ENCODE measurements at regions not wholly inside any gene's neighbourhood (a gene's known extent, or its start where the extent isn't known, plus 50 kb on each side); places are given as distances from the start of the nearest gene placed in this dataset.

GRCh38 chr7:125654076-125654475, 724.5 kb upstream of the POT1 start:
- DNase-seq: no peak

DNA sequence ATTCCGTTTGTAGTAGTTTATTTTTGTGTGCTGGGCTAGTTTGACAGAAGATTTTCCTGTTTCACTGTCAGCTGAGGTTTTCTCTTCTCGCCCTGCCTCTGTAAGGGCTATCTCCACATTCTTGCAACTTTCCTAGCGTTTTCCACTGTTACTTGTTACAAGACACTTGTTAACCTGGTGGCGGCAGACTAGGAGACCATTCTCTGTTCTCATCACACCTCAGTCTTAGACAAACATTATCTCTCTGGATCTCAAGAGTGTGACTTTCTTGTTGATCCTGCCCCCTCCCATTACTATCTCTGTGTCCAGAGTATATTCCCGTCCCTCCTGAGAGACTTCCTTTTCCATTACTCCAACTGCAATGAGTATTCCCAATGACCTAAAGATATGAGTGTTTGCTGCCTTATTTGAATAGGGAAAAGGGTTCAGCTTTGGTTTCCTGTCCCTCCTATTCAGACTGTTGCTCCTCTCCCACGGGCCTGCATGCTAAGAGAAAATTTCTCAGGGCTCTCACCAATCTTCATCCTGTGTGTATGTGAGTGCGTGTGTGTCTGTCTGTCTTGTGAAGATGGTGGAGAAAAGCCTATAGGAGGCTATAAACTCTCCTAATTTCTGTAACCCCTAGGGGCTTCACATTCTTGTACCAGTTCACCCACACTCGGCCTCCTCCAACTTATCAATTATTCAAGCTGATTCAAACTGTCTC, 722.4 kb upstream of the POT1 start:
- no peak for DNase-seq

- no peak for DNase-seq
These were observed 718.9 kb upstream of the POT1 start for GRCh38 chr7:125648543-125648942.

DNA sequence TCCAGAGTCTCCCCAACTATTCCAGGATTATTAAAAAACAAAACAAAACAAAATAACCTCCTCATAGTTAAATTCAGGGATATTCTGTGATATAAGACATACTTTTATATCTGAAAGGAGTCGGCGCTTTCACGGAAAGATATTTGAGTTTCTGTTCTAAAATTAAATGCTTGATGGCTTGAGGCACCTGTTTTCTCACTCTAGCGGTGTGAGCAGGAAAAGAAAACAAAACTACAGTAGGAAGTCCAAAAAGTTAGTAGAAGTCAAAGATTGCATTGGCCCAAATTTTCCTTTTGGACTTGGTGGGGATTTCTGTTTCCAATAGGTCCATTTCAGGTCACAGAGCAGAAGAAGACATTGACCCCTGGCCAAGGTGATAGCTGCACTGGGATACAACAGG, 716.1 kb upstream of the POT1 start:
- no peak for DNase-seq

DNA sequence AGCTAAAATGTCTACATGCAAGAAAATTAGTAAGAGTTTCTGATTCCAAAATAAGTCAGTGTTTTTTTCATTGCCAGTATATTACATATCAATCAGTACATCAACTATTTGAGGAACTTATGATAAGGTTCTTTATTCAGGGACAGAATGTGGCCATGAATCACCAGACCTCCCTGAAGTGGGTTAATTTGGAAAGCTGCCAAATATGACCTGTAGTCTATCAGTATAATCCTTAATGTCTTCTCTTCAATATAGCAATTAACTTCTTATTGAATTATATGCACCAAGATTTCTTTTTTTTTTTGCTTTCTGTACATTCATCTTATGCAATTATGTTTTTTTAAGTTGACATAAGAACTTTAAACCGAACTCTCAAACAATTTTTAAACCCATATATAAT, 714.5 kb upstream of the POT1 start:
- no peak for DNase-seq

- DNase-seq: no peak
These were observed 713.7 kb upstream of the POT1 start for GRCh38 chr7:125643302-125643701.

- no peak for DNase-seq
These were observed 712.3 kb upstream of the POT1 start for GRCh38 chr7:125641884-125642283.

DNA sequence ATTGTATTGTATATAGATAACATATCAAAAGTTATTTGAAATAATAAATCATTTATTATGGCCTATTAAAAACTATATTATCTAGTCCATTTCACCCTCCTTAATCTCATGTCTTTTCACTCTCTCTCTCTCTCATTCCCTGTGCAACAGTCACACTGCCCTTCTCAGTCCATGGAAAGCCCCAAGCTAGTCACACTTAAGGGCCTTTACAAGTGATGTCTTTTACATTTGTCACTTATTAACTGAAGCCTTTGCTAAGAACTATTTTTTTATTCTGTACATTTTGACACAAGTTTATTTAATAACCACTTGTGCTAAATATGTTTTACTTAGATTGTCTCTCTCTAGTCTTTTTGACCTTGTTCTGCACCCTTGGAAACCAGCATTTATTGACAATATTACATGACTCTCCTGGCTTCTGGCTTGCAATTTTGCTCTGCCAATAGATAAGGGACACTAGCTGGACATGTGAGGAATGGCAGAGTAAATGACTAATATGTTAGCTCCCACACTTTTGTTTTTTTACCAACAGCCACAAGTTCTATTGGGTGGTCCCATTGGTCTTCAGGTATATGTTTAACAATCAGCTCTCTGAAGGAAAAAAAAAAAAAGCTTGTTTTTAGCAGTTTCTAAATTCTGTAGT, 706.8 kb upstream of the POT1 start:
- no peak for DNase-seq

DNA sequence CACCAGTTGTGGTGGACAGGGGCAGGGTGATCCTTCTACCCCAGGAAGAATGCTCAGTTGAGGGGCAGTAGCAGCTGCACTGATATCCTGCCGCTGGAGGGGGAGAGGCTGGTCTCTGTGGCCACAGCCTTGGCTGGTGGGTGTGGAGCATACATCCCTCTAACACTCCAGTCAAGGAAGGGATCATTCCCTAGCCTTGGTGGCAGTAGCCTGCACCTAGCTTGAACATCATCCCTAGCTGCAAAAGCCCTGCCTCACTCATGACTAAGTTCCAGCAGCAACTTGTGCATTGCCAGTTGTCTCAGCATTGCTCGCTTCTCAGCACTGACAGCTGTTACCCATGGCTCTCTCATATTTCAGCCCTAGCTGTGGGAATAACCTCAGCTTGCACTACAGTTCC, 688.9 kb upstream of the POT1 start:
- DNase-seq: no peak

DNA sequence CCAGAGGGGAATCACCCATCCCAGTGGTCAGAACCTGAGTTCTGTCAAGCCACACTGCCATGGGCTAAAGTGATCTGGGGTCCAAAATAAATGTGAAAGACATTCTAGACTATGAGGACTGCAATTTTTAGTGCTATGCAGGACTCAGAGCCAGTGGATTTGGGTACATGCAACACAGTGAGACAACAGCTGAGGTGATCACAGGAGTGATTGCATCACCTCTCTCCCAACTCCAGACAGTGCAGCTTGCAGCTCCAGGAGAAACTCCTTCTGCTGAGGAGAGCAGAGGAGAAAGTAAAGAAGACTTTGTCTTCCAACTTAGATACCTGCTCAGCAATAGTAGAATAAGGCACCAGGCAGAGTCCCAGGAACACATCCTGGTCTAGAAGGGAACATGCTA, 682.0 kb upstream of the POT1 start:
- no peak for DNase-seq

- no peak for DNase-seq
These were observed 677.0 kb upstream of the POT1 start for GRCh38 chr7:125606671-125607070.

GRCh38 chr7:125605241-125605640, 675.6 kb upstream of the POT1 start:
- no peak for DNase-seq

DNA sequence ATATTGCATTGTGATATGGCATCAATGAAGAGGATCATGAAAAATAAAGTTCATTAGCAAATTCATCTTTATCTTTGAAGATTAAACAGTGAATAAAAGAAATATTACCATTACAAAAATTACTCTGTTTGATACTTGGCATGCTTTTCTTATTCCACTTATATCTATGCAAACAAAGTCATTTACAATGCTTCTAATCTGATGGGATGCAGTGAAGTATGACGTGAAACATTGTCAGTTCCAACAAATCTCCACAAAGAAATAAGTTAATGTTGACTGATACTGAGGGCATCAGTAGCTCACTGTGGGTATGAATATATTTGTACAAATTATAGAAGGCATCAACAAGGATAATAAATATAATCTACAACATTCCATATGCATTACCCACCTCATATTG, 672.8 kb upstream of the POT1 start:
- no peak for DNase-seq

GRCh38 chr7:125599387-125599786, 669.8 kb upstream of the POT1 start:
- no peak for DNase-seq

DNA sequence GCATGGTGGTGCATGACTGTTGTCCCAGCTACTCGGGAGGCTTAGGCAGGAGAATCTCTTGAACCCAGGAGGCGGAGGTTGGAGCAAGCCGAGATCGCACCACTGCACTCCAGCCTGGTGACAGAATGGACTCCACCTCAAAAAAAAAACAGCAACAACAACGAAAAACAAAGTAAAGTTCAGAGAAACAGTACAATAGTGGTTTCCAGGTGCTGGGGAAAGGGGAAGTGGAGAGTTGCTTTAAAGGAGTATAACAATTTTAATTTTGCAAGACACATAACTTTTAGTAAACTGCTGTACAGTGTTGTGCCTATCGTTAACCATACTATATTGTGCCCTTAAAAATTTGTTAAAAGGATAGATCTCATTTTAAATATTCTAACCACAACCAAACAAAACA, 662.7 kb upstream of the POT1 start:
- DNase-seq: no peak

GRCh38 chr7:125573126-125573525, 643.5 kb upstream of the POT1 start:
- DNase-seq: no peak

DNA sequence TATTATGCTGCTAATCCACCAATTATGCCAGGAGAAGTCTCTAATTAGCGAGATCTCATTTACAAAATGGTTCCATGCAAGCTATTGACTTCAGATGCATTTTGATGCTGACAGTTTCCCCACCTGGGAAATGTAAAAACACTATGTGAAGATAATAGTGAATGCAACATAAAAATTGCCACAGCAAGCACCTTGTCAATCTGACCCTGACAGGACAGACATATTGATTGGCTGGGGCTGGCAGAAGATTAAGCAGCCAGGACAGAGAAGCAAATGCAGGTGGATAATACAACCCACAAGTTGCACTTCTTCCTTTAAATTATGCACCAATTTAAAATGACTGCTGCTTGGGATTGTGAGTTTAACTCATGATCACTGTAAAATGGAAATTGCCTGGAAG, 642.8 kb upstream of the POT1 start:
- no peak for DNase-seq

DNA sequence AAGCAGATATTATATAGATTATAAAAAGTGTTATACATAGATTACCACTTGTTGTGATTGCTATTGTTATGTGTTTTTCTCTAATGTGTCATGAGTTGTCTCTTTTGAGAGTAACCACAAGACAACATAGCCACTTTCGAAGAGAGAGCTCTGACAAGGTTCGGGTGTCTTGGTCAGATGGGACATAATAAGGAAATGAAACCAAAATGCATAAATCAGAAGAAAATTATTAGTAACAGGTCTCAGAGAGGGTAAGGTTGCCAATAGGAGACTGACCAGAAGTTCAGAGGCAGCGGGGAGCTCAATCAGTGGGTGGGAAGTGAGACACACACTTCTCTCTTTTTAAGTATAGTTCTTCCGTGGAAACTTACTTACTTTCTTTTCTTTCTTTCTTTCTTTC, 639.2 kb upstream of the POT1 start:
- DNase-seq: peak; percentile 34

DNA sequence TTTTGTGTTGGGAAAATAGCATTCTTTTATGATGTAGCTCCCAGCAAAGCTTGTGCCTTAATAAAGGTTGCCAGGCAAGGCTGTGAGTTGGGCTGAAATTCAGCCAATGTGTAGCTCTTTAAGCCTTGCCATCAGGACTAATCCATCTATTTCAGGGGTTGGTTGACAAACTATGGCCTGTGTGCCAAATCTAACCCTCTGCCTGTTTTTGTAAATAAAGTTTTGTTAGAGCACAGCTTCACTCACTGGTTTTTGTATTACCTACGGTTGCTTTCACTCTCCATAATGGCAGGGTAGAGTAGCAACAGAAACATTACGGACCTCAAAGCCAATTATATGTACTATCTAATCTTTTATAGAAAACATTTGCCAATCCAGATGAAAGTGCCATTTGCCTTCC, 638.1 kb upstream of the POT1 start:
- DNase-seq: no peak

GRCh38 chr7:125563964-125564529, 634.4 kb upstream of the POT1 start:
- no peak for DNase-seq

DNA sequence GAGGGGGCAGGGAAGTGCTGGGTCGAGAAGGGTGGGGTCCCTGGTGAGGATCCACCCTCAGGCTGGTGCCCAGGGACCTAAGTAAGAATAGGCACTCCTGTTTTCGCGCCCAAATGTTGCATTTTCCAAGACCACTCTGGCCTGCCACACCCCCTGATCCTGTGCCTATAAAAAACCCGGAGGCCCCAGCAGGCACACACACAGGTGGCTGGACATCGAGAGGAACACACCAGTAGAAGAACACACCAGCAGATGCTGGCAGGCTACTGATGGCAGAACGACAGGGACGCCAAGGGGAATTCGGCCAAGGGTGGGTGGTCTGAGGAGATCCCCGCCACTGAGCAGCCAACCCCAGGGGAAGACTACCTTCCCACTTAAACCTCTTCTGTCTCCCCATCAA, 633.9 kb upstream of the POT1 start:
- no peak for DNase-seq

DNA sequence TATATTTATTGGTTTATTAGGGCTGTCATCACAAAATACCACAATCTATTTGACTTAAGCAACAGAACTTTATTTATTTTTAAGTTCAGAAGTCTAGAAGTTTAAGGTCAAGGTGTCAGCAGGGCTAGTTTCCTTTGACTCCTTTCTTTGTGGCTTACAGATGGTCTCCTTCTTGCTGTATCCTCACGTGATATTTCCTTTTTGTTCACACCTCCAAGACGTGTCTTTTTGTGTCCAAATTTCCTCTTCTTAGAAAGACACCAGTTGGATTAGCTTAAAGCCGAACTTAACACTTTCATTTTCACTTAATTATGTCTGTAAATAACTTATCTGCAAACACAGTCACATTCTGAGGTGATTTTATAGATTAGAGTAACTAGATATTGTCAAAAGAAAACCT, 631.4 kb upstream of the POT1 start:
- DNase-seq: peak; percentile 7

DNA sequence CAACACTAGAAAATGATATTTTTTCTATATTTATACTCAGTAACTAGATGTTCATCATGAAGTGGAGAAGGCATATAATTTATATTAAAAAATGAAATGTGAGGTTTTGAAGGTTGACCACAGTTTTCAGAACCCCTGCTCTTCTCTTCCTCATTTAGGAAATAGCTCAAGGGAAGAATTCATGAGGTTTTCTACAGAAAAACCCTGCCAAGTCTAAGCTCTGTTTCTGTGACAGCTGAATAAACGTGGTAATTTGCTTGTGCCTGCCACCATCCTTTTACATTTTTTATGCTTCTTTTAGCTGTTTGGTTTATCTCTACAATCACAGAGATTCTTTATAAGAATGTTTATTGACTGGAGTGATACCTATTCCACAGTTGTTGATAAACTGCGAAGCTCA, 630.3 kb upstream of the POT1 start:
- DNase-seq: no peak

DNA sequence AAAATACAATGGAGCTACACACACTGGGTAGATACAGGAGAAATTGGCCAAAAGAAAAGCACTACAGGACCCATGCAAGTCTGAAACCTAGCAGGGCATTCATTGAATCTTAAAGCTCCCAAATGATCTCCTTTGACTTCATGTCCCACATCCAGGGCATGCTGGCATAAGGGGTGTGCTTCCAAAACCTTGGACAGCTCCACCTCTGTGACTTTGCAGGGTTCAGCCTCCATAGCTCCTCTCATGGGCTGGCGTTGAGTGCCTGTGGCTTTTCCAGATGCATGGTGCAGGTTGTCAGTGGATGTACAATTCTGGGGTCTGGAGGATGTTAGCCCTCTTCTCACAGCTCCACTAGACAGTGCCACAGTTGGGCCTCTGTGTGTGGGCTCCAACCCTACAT, 626.3 kb upstream of the POT1 start:
- no peak for DNase-seq

DNA sequence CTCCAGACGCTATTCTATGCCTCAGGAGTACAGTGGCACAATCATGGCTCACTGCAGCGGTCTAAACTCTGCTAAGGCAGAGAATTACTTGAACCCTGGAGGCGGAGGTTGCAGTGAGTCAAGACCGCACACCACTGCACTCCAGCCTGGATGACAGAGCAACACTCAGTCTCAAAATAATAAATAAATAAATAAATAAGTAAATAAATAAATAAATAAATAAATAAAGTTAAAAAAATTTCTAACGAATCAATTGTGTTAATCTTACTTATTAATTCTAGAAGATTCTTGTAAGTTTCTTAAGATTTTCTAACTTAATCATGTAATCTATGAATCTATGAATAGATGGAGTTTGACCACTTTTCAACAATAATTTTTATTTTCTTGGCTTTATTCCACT, 621.4 kb upstream of the POT1 start:
- DNase-seq: no peak
